PC-9 (cell line): ENCODE measurements at regions not wholly inside any gene's neighbourhood (a gene's known extent, or its start where the extent isn't known, plus 50 kb on each side); places are given as distances from the start of the nearest gene placed in this dataset.

ENCODE experiments used
- EZH2 ChIP-seq: fragments of 200-600 bp; sonication (generic); IDR thresholded peaks from 2 replicates; pipeline ENCODE4 v1.8.0; 2017; ENCODE audit warnings: antibody characterized with exemption, low read depth
- TF ChIP-seq, protein P1 (sequence below): fragments of 200-600 bp; sonication (generic); conservative IDR thresholded peaks from 2 replicates; pipeline ENCODE4 v1.6.1; 2017; ENCODE audit warnings: mixed run types, antibody characterized with exemption, mild to moderate bottlenecking, moderate library complexity

DNA sequence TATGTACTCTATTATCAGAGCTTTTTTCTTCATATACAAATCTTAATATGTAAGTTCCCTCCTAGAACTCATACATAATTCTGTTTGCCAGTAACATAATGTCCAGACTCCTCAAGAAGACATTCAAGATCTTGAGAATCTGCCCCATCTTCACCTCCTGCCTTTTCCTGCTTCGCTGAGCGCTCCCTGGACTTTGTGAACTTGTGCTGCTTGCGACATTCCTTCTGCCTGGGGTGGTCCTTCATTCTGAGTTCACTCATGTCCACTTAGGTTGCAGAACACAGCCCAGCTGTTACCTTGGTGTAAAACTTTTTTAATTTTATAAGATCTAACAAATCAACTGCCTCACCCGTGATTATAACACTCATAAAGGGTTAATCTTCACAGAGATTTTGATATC is 478.5 kb upstream of the EPHA3 start:
- TF ChIP-seq, protein P1, sequence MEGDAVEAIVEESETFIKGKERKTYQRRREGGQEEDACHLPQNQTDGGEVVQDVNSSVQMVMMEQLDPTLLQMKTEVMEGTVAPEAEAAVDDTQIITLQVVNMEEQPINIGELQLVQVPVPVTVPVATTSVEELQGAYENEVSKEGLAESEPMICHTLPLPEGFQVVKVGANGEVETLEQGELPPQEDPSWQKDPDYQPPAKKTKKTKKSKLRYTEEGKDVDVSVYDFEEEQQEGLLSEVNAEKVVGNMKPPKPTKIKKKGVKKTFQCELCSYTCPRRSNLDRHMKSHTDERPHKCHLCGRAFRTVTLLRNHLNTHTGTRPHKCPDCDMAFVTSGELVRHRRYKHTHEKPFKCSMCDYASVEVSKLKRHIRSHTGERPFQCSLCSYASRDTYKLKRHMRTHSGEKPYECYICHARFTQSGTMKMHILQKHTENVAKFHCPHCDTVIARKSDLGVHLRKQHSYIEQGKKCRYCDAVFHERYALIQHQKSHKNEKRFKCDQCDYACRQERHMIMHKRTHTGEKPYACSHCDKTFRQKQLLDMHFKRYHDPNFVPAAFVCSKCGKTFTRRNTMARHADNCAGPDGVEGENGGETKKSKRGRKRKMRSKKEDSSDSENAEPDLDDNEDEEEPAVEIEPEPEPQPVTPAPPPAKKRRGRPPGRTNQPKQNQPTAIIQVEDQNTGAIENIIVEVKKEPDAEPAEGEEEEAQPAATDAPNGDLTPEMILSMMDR = no peak
- TF ChIP-seq EZH2 = no peak
